ENCODE measurements at regions not wholly inside any gene's neighbourhood (a gene's known extent, or its start where the extent isn't known, plus 50 kb on each side); places are given as distances from the start of the nearest gene placed in this dataset.

DNA sequence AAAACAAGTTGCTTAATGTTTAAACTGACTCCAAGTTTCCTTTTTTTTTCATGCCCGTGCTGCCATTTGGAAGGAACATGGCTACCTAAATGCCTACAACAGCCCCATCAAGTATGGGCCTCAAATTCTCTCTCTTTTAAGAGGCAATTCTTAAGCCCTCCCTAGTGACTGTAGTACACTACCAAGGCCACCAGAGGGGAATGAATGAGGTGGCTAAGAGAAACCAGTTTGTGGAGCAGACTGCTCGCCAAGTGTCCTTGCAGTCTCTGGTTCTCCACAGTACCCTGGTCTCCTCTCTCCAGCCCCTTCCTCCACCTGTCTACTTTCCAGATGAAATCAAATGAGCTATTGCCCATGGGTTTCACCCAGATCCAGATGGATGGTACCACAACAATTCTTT is 1809.6 kb downstream of the BRINP3 start:
- H3K4me3 ChIP-seq (ENCODE audit: low read depth, poor library complexity, severe bottlenecking): no peak overlapping the region
- DNase-seq (ENCODE audit: low spot score in 2 of 2): no peak
- intact Hi-C loops (cut with DNase I; ENCODE audit: low total_unique reads): no loop called here
- WGBS, 2 donors: 89% methylated on average over 2 of the region's 2 CpGs
- no peak for TF ChIP-seq POLR2A (IDR thresholded peaks at IDR 0.05)
- TF ChIP-seq, protein P1, sequence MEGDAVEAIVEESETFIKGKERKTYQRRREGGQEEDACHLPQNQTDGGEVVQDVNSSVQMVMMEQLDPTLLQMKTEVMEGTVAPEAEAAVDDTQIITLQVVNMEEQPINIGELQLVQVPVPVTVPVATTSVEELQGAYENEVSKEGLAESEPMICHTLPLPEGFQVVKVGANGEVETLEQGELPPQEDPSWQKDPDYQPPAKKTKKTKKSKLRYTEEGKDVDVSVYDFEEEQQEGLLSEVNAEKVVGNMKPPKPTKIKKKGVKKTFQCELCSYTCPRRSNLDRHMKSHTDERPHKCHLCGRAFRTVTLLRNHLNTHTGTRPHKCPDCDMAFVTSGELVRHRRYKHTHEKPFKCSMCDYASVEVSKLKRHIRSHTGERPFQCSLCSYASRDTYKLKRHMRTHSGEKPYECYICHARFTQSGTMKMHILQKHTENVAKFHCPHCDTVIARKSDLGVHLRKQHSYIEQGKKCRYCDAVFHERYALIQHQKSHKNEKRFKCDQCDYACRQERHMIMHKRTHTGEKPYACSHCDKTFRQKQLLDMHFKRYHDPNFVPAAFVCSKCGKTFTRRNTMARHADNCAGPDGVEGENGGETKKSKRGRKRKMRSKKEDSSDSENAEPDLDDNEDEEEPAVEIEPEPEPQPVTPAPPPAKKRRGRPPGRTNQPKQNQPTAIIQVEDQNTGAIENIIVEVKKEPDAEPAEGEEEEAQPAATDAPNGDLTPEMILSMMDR (IDR thresholded peaks at IDR 0.05): no peak

DNA sequence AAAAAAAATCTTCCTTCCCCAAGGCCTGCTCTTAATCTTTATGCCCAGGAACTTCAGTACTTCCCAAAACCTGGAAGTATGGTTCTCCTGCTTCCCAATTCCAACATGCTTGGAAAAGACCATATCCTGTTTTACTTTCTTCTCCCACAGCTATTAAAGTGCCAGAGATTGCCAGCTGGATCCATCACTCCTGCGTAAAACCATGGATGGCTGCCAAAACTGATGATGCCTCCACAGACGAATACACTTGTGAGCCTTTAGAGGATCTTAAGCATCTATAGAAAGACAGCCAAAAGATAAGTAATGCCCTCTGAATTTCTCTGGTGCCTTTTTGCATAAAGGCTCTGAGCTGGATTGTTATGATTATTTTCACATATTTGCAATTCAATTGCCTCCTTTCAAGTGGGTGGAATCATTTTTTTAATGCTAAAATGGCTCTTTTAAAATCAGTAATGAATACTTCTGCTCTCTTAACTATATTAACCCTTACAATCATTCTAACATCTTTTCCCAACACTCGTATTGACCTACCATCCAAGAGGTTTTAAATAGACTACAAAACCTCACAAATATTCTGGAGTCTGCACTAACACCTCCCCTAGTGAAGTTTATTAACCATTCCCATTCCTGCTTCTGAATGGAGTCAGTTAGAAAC is 1807.8 kb downstream of the BRINP3 start:
- intact Hi-C loops (cut with DNase I; ENCODE audit: low total_unique reads): no loop called here
- TF ChIP-seq, protein P1 (IDR thresholded peaks at IDR 0.05): no peak
- TF ChIP-seq POLR2A (IDR thresholded peaks at IDR 0.05): no peak
- 42 to 53% methylated on average over 3 of the region's 3 CpGs for WGBS, 2 donors
- DNase-seq (ENCODE audit: low spot score in 2 of 2): no peak
- no peak overlapping the region for H3K4me3 ChIP-seq (ENCODE audit: low read depth, poor library complexity, severe bottlenecking)

DNA sequence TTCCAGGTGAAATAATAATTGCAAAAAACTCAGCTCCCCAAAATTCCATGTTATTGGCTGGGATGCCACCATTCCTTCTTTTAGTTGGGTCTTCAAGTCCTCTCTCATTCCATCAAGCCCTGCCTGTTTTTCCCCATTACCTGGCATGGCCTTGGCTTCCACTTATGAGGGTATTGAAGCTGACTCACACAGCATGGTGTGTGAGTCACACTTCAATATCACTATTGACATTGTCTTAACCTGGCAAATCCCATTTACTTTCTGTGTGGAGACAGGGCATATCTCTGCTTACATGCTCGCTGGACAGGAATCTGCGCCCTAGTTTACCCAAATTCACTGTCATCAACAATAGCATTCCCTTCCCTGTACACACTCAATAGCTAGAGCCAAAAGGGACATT is 1806.8 kb downstream of the BRINP3 start:
- H3K4me3 ChIP-seq (ENCODE audit: low read depth, poor library complexity, severe bottlenecking): no peak overlapping the region
- no peak for DNase-seq (ENCODE audit: low spot score in 2 of 2)
- WGBS, 2 donors: 96 to 98% methylated on average over 2 of the region's 2 CpGs
- TF ChIP-seq, protein P1 (IDR thresholded peaks at IDR 0.05): no peak
- no peak for TF ChIP-seq POLR2A (IDR thresholded peaks at IDR 0.05)
- intact Hi-C loops (cut with DNase I; ENCODE audit: low total_unique reads): no loop called here

DNA sequence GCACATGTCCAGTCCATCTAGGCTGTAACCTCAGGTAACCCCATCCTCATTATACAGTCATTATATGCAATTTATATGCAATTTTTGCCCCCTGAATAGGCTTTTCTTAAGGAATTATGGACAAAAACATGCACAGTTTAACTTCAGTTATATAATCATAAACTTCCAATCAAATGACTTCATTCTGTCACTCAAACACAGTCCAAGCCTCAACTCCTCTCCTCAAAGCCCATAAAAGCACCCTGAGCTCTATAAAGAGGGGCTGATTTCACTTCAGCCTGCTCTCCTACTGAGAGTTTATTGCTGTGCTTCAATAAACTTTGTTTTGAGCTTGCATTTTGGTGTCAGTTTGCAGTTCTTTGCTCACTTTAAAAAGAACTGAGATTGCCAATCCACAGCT is 1805.5 kb downstream of the BRINP3 start:
- intact Hi-C loops (cut with DNase I; ENCODE audit: low total_unique reads): no loop called here
- TF ChIP-seq, protein P1 (IDR thresholded peaks at IDR 0.05): no peak
- no peak for TF ChIP-seq POLR2A (IDR thresholded peaks at IDR 0.05)
- no peak overlapping the region for H3K4me3 ChIP-seq (ENCODE audit: low read depth, poor library complexity, severe bottlenecking)
- no peak for DNase-seq (ENCODE audit: low spot score in 2 of 2)

DNA sequence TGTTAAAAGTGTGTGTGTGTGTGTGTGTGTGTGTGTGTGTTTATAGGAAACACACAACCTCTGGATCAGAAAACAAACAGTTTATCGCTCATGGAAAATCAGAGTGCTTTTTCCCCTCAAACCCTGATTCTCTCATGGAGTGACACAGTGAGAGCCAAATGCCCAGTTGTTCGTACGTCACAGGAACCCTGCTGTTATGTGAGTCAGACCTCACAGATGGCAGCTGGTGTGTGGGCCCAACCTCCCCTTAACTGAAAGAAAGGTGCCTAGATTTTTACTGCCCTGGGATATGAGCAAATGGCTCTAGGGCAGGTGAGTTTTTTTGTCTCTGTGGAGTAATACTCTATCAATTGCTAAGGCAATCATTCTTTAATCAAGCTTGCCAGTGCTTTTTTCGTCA is 1788.1 kb downstream of the BRINP3 start:
- TF ChIP-seq, protein P1 (IDR thresholded peaks at IDR 0.05): no peak
- no peak for TF ChIP-seq POLR2A (IDR thresholded peaks at IDR 0.05)
- intact Hi-C loops (cut with DNase I; ENCODE audit: low total_unique reads): no loop called here
- no peak for DNase-seq (ENCODE audit: low spot score in 2 of 2)
- no peak overlapping the region for H3K4me3 ChIP-seq (ENCODE audit: low read depth, poor library complexity, severe bottlenecking)
- WGBS, 2 donors: 63 to 73% methylated on average over 4 of the region's 4 CpGs

DNA sequence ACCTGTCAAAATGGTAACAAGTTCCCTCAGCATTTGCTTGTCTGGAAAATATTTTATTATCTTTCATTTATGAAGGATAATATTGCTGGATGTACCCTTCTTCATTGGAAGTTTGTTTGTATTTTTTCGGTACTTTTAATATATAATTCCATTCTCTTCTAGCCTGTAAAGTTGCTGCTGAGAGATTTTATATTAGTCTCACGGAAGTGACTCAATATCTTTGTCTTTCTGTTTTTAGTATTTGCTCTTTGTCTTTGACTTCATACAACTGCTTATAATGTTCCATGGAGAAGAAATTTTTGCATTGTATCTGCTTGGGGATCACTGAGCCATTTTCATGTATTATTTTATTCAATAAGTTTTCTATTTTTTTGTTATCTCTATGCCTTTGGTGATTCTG is 1777.5 kb downstream of the BRINP3 start:
- DNase-seq (ENCODE audit: low spot score in 2 of 2): no peak
- TF ChIP-seq, protein P1 (IDR thresholded peaks at IDR 0.05): no peak
- no peak for TF ChIP-seq POLR2A (IDR thresholded peaks at IDR 0.05)
- H3K4me3 ChIP-seq (ENCODE audit: low read depth, poor library complexity, severe bottlenecking): no peak overlapping the region
- intact Hi-C loops (cut with DNase I; ENCODE audit: low total_unique reads): no loop called here
- WGBS, 2 donors: 92 to 96% methylated on average over 2 of the region's 2 CpGs
